ENCODE measurements at regions not wholly inside any gene's neighbourhood (a gene's known extent, or its start where the extent isn't known, plus 50 kb on each side); places are given as distances from the start of the nearest gene placed in this dataset.

DNA sequence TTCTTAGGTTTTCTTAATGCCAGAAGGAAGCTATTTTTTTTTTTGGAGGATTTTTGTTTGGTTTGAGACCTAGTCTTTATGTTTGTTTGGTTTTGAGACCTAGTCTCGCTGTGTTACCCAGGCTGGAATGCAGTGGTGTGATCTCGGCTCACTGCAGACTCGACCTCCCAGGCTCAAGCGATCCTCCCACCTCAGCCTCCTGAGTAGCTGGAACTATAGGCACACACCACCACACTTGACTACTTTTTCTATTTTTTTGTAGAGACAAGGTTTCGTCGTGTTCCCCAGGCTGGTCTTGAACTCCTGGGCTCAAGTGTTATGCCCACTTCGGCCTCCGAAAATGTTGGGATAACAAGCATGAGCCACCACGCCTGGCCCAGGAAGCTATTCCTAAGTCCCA is 67.8 kb upstream of the NHSL1 start:
- H3K36me3 Mint-ChIP-seq (ENCODE audit: low read depth) = no peaks in the 10 kb centered on the region
- CTCF ChIA-PET = no interaction called here
- H3K27me3 Mint-ChIP-seq = peaks cover 7% of the 10 kb centered on the region
- no peak overlapping the region for H3K4me3 Mint-ChIP-seq
- TF ChIP-seq, protein P1, sequence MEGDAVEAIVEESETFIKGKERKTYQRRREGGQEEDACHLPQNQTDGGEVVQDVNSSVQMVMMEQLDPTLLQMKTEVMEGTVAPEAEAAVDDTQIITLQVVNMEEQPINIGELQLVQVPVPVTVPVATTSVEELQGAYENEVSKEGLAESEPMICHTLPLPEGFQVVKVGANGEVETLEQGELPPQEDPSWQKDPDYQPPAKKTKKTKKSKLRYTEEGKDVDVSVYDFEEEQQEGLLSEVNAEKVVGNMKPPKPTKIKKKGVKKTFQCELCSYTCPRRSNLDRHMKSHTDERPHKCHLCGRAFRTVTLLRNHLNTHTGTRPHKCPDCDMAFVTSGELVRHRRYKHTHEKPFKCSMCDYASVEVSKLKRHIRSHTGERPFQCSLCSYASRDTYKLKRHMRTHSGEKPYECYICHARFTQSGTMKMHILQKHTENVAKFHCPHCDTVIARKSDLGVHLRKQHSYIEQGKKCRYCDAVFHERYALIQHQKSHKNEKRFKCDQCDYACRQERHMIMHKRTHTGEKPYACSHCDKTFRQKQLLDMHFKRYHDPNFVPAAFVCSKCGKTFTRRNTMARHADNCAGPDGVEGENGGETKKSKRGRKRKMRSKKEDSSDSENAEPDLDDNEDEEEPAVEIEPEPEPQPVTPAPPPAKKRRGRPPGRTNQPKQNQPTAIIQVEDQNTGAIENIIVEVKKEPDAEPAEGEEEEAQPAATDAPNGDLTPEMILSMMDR (IDR thresholded peaks at IDR 0.05) = no peak
- H3K9me3 Mint-ChIP-seq = no peaks in the 10 kb centered on the region
- no peaks in the 10 kb centered on the region for H3K4me1 Mint-ChIP-seq
- no peak overlapping the region for H3K27ac Mint-ChIP-seq
- ATAC-seq (ENCODE audit: low read depth) = no peak
- intact Hi-C loops (cut with micrococcal nuclease) = no loop called here
- no peak for DNase-seq
- POLR2A ChIA-PET = no interaction called here

DNA sequence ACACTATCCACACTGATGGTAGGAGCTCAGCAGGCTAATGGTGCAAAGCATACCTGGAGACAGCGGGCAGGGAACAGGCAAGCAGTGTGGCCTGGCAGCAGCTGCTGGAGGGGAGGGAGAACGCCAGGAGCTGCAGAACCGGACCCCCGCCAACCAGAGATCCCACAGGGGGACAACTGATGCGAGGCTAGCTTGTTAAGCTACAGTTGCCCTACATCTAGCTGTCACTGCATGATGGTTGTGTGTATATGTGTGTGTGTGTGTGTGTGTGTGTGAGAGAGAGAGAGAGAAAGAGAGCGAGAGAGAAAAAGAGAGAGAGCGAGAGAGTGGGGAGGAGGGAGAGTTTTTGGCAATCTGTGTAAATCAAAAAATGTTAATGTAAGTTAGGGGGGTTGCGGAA is 69.7 kb upstream of the NHSL1 start:
- POLR2A ChIA-PET = no interaction called here
- H3K27me3 Mint-ChIP-seq = peaks cover 12% of the 10 kb centered on the region
- intact Hi-C loops (cut with micrococcal nuclease) = no loop called here
- H3K4me3 Mint-ChIP-seq = no peak overlapping the region
- ATAC-seq (ENCODE audit: low read depth) (no peak), DNase-seq (no peak)
- no peak overlapping the region for H3K27ac Mint-ChIP-seq
- CTCF ChIA-PET = no interaction called here
- TF ChIP-seq, protein P1 (IDR thresholded peaks at IDR 0.05) = no peak
- H3K9me3 Mint-ChIP-seq = no peaks in the 10 kb centered on the region
- no peaks in the 10 kb centered on the region for H3K4me1 Mint-ChIP-seq
- H3K36me3 Mint-ChIP-seq (ENCODE audit: low read depth) = no peaks in the 10 kb centered on the region

DNA sequence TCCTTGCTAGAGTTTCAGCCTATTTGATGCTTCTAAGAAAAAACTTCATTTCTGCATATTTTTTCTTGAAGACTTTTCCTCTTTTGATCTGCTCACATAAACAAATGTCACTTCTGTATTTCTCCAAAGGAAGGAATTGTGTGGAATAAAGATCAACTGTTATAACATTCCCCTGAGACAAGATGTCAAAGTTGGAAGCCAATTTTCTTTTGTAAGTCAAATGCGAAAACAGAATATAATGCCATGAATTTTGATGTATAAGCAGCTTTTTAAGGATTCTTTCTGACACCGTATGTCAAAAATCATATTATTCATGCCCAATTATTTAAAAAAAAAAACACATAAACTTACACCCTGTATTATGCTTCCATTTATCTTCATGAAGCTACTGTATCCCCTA is 70.3 kb upstream of the NHSL1 start:
- POLR2A ChIA-PET = no interaction called here
- Mint-ChIP-seq H3K27ac (no peak overlapping the region), H3K27me3 (peaks cover 12% of the 10 kb centered on the region), H3K9me3 (no peaks in the 10 kb centered on the region), H3K4me1 (no peaks in the 10 kb centered on the region), H3K36me3 (ENCODE audit: low read depth) (no peaks in the 10 kb centered on the region), H3K4me3 (no peak overlapping the region)
- ATAC-seq (ENCODE audit: low read depth) (no peak), DNase-seq (no peak)
- CTCF ChIA-PET = no interaction called here
- TF ChIP-seq, protein P1 (IDR thresholded peaks at IDR 0.05) = no peak
- intact Hi-C loops (cut with micrococcal nuclease) = no loop called here

DNA sequence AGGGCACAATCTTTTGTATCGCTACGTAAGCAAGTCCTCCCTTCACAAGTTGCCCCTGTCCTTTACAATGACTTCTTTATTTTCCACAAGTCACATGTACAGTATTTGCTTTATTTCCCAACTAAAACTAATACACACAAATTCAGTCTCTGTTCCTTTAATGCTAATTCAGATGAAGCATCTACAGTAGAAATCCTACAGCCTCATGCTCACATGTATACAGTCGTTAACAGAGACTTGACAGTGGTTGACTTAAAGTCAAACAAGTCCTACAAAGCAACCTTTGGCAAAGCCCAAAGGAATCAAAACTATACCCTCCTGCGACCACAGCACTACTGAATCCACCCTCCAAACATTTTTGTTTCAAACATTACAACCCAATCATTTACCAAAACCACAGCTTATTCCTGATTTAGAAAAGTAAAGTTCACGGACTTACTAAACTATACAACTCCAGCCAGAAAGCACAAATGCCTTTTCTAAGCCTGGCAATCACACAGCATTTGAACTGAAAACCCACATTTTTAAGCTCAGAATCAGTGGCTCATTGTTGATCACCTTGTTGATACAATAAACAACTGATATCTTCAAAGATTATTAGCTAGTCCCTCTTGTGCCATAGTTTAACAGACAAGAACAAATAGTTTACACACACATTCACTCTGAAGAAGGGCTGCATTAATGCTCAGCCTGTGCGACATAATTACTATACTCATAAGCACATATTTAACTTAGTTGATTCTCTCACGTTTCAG is 70.9 kb upstream of the NHSL1 start:
- TF ChIP-seq, protein P1 (IDR thresholded peaks at IDR 0.05) = no peak
- H3K9me3 Mint-ChIP-seq = no peaks in the 10 kb centered on the region
- no peaks in the 10 kb centered on the region for H3K4me1 Mint-ChIP-seq
- POLR2A ChIA-PET = no interaction called here
- intact Hi-C loops (cut with micrococcal nuclease) = no loop called here
- ATAC-seq (ENCODE audit: low read depth) (no peak), DNase-seq (no peak)
- H3K27ac Mint-ChIP-seq = no peak overlapping the region
- no peaks in the 10 kb centered on the region for H3K36me3 Mint-ChIP-seq (ENCODE audit: low read depth)
- H3K27me3 Mint-ChIP-seq = peaks cover 13% of the 10 kb centered on the region
- H3K4me3 Mint-ChIP-seq = no peak overlapping the region
- CTCF ChIA-PET = no interaction called here

DNA sequence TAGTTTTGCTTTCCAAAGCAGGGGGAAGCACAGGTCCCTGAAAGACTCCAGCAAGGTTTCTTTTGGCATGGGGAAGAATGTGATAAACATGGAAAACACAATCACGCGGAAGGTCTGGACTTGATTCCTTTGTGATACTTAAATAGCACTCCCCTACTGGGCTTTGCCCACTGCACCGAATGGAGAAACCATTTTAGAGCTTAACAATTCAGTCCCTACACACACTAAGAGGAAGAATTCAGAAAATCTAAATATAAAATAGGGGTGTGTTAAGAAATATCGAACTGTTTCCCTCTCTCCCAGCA is 71.4 kb upstream of the NHSL1 start:
- Mint-ChIP-seq H3K36me3 (ENCODE audit: low read depth) (no peaks in the 10 kb centered on the region), H3K4me3 (no peak overlapping the region), H3K9me3 (no peaks in the 10 kb centered on the region), H3K27me3 (peaks cover 15% of the 10 kb centered on the region), H3K4me1 (no peaks in the 10 kb centered on the region), H3K27ac (no peak overlapping the region)
- TF ChIP-seq, protein P1 (IDR thresholded peaks at IDR 0.05) = no peak
- ChIA-PET POLR2A (no interaction called here), CTCF (interaction anchor here (0.5 kb wide), 1 partner anchor 265 kb away, joined by 3 read pairs; no protein-coding TSS in a partner anchor)
- DNase-seq (no peak), ATAC-seq (ENCODE audit: low read depth) (no peak)
- intact Hi-C loops (cut with micrococcal nuclease) = no loop called here

Measured in activated B cell treated with CpG ODN at 0.5 μM for 24 hours (primary cell).